ENCODE measurements at regions not wholly inside any gene's neighbourhood (a gene's known extent, or its start where the extent isn't known, plus 50 kb on each side); places are given as distances from the start of the nearest gene placed in this dataset.
"Not testable (repeated sequence)": the region's sequence is repeated elsewhere in the genome, so short reads cannot be mapped to it uniquely, and the experiment has no call there.

- DNase-seq: no peak
These were observed 195.1 kb upstream of the KLF6 start for GRCh38 chr10:3980144-3980543.

GRCh38 chr10:3978761-3979160, 193.8 kb upstream of the KLF6 start:
- DNase-seq: no peak

DNA sequence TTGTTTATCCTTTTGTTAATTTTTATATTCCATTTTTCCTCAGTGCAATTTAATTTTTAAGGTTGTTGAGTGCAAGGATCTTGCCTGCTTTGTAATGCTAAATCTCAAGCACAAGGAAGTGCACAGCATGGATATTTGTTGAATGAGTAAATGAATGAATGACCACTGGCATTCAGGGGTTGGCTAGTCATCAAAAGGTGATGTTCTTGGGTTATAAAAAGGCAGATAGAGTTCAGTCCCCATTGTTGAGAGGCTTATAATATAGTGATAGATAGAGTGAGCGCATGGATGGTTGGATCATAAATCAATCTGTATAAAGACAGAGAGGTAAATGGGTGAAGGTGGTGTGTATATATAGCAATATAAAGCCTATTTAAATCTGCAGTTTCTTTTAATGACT, 193.2 kb upstream of the KLF6 start:
- DNase-seq: no peak

DNA sequence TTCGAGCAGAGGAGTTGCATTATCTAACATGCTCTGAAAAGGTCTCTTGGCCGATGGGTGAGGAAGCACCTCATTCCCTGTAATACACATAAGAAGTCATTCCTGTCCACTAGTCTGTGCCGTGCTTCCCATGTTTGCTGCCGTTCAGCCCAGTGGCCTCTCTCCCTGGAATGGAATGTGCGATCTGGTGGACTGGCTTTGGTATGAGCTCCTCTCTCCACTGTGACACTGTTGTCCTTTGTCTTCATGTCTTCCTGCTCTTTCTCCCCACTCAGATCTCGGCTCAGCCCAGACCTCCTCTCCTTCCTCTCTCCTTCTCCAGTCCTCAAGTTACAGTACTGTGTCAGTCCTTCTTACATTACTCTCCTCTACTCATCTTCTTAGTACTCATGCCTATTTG, 192.8 kb upstream of the KLF6 start:
- no peak for DNase-seq

DNA sequence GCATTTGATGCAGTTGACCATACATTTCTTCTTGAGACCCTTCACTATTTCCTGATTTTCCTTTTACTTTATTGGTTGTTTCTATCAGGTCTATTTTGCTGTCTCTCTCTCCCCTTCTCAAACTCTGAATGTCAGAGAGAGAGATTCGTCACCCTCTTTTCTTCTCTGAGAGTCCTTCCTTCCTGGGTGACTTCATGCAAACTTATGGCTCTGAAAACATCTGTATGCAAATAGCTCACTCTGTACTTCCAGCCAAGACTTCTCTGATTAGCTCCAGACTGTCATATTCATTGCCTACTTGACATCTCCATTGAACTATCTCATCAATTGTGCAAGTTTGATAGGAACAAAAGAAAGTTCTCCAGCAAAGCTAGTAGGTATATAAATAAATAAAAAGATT, 191.7 kb upstream of the KLF6 start:
- no peak for DNase-seq

DNA sequence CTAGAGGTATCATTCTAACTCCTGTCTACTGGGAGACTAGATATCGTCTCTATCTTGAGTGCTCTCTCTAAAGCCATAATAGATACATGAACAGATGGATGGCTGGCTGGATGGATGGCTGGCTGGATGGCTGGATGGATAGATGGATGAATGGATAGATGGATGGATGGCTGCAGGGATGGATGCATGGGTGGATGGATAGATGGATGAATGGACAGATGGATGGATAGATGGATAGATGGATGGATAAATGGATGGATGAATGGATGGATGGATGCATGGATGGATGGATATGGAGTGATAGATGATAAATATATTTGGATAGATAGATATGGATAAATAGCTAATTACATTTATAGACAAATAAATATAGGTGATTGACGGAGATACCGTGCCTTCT, 191.2 kb upstream of the KLF6 start:
- no peak for DNase-seq

DNA sequence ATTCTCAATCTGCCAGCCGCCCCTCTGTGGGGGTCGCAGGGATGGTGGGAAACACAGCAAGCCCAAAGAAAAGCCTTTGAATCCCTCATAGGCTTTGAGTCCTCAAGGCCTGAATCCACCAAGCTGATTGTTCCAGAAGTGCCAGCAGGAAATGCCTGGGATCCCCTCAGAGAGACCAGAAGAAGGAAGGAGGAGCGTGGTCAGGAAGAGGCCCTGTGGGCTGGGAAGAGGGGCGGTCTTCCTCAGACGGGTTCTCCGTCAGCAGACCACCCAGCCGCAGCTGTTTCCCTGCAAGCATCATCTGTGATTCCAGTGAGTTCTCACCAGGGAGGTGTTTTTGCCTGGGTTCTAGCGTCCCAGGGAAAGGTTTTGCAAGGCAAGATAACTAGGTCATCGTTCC, 190.0 kb upstream of the KLF6 start:
- no peak for DNase-seq

GRCh38 chr10:3972460-3973301, 187.7 kb upstream of the KLF6 start:
- no peak for DNase-seq

DNA sequence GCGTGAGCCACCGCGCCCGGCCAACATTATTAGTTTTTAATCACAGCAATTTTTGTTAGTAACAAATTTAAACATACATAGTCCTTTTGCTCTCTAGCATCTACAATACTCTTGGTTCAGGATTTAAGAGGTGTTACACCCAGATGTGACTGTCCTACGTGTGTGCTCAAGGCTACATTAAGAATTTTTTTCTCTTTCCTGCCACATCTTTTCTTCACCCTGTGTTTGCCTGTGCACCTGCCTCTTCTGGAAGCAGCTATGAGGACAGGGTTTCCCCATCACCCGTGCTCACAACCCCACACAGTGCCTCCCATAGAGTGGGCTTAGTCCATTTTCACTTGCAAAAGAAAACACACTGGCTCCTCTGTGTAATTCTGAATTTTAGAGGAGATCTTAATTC, 186.7 kb upstream of the KLF6 start:
- no peak for DNase-seq

GRCh38 chr10:3969876-3970666, 185.1 kb upstream of the KLF6 start:
- no peak for DNase-seq

GRCh38 chr10:3968727-3969126, 183.7 kb upstream of the KLF6 start:
- no peak for DNase-seq

- DNase-seq: no peak
These were observed 179.5 kb upstream of the KLF6 start for GRCh38 chr10:3964516-3964915.

DNA sequence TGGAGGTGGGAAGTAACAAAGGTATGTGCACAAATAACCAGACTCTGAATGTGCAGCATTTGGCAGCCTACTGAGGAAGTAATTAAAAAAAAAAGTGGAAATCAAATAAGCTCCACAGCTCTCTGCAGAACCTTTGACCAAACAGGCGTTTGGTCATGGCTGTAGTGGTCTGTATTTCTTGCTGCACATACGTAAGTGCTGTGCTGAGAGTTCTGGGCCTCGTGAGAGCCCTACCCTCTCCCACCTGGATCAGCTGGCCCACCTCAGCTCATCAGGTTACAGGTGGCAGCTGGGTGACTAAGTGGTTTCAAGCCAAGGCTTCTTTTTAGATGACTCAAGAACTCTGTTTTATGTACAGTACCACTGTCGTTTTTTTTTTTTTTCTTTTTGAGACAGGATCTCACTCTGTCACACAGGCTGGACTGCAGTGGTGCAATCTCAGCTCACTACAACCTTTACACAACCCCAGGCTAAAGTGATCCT, 178.2 kb upstream of the KLF6 start:
- DNase-seq: no peak

- no peak for DNase-seq
These were observed 176.1 kb upstream of the KLF6 start for GRCh38 chr10:3961082-3961481.

GRCh38 chr10:3960496-3960895, 175.5 kb upstream of the KLF6 start:
- DNase-seq: no peak

DNA sequence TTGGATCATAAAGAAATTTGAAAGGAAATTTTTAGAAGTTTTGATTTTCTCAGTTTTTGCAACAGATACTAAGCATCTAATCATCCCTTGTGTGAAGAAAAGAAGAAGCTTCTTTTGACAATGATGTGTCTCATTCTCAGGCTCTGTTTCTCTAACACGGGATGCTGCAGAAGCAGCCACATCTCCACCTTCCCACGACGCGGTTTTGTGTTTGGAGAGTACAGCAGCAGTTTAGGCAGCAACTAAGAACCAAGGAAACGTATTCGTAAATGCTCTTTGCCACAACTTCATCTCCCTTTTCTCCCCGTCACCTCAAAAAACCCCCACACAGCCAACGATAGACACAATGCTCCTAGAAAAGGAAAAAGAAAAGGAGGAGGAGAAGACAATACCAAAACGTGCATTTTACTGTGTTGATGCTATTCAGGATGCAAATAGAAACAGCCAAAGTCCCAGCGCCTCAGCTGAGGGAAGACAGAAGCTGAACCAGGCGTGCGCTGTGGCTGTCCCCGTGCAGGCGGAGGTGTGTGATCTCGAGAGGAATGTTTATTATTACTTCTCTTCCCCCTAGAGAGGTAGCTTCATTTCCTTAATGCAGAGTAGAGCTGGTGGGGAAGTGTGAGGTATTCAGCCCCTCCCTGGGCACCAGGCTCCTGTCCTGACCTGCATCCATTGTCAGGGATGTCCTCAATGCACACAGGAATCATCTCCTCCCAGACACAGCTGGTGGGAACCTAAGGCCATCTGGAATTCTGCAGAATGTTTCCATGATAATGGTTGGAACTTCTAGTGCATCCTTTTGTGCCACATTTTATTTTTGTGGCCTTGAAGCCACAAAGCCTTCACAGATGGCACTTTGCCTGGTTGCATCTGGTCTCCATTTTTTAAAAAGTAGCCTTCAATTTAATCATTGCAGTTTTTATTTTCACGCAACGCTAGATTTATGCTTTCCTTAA, 174.6 kb upstream of the KLF6 start:
- DNase-seq: no peak

DNA sequence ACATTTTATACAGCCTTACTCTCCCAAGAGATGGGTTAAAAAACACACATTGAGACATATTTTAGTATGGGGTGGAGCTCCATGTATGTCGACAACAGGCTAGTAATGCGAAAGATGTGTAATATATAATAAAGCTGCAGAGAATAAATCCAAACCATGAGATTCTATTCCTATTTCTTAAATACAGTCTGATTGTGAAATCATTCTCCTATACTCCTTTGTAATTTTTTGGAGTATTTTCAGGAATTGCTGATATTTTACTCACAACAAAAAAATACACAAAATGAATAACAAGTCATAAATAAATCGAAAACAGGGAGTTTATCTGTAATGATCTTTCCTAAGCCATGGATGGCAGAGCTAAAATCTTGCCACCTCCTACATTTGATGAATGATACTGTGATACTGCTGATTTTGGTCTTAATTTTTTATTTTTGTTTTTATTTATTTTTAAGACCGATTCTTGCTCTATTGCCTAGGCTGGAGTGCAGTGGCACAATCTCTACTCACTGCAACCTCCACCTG, 173.5 kb upstream of the KLF6 start:
- DNase-seq: no peak

DNA sequence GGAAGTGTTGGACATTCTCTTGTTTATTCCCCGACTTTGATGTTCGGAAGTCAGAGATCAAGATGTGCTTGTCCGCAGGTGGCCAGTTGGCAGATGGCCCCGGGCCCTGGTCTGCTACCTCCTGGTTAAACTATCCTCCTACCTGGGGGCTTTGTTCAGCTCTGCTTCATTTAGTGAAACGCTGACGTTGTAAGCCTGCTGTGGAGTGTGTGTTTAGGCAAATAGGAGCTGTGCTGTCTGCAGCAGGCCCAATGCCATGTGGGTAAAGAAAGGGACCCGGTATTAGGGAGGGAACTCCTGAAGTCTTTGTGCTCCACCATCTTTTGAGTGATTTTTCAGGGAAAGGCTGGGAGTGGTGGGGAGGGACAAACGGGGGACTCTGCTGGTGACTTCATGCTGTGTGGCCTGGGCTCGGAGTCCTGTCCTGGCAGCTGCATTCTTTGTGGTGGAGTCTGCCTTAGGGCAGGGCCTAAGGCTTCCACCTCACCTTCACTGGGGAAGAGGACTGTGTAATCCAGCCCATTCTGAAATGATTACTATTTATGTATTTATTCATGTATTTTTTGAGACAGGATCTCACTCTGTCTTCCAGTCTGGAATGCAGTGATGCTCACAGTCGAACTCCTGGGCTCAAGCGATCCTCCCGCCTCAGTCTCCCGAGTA, 171.1 kb upstream of the KLF6 start:
- no peak for DNase-seq

- peak; percentile 27 for DNase-seq
These were observed 170.5 kb upstream of the KLF6 start for GRCh38 chr10:3955493-3955892.

DNA sequence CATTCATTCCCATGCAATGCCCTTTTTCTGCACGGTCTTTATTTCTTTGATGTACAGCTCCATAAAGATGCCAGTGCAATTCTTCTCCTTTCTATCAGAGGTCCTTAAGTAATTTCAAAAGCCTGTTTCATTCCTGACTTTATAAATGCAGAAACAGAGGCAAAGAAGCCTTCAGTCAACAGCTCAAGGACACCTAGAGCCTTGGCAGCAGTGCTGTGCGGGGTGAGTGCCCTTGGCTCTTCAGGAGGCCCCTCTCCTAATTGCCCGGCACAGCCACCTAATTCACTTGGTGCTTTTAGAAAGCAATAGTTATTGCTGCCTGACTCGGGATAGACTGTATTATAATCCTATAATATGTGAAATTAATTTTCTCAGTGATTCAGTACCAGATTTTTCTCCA, 169.6 kb upstream of the KLF6 start:
- no peak for DNase-seq

- DNase-seq: not testable (repeated sequence)
These were observed 169.0 kb upstream of the KLF6 start for GRCh38 chr10:3954007-3954406.

- DNase-seq: no peak
These were observed 167.0 kb upstream of the KLF6 start for GRCh38 chr10:3951993-3952392.

Data from right kidney (tissue), 1 donor.